ENCODE measurements at regions not wholly inside any gene's neighbourhood (a gene's known extent, or its start where the extent isn't known, plus 50 kb on each side); places are given as distances from the start of the nearest gene placed in this dataset.

GRCh38 chr9:107431461-107431860, 58.1 kb downstream of the KLF4 start:
- Mint-ChIP-seq H3K4me3 (no peak overlapping the region), H3K9me3 (peaks cover 0 to 2% (median 0%) of the 10 kb centered on the region in 3 donors), H3K27me3 (peaks cover 5% of the 10 kb centered on the region), H3K36me3 (no peaks in the 10 kb centered on the region), H3K4me1 (no peaks in the 10 kb centered on the region), H3K27ac (no peak overlapping the region)

GRCh38 chr9:107430071-107430470, 59.5 kb downstream of the KLF4 start:
- no peaks in the 10 kb centered on the region for H3K36me3 Mint-ChIP-seq
- H3K9me3 Mint-ChIP-seq: peaks cover 0 to 2% (median 0%) of the 10 kb centered on the region in 3 donors
- H3K4me3 Mint-ChIP-seq: no peak overlapping the region
- no peak overlapping the region for H3K27ac Mint-ChIP-seq
- H3K4me1 Mint-ChIP-seq: peaks cover 0 to 4% (median 1%) of the 10 kb centered on the region in 3 donors
- H3K27me3 Mint-ChIP-seq: peaks cover 11% of the 10 kb centered on the region

- no peaks in the 10 kb centered on the region for H3K36me3 Mint-ChIP-seq
Measured at GRCh38 chr9:107426126-107426525, 63.4 kb downstream of the KLF4 start.

DNA sequence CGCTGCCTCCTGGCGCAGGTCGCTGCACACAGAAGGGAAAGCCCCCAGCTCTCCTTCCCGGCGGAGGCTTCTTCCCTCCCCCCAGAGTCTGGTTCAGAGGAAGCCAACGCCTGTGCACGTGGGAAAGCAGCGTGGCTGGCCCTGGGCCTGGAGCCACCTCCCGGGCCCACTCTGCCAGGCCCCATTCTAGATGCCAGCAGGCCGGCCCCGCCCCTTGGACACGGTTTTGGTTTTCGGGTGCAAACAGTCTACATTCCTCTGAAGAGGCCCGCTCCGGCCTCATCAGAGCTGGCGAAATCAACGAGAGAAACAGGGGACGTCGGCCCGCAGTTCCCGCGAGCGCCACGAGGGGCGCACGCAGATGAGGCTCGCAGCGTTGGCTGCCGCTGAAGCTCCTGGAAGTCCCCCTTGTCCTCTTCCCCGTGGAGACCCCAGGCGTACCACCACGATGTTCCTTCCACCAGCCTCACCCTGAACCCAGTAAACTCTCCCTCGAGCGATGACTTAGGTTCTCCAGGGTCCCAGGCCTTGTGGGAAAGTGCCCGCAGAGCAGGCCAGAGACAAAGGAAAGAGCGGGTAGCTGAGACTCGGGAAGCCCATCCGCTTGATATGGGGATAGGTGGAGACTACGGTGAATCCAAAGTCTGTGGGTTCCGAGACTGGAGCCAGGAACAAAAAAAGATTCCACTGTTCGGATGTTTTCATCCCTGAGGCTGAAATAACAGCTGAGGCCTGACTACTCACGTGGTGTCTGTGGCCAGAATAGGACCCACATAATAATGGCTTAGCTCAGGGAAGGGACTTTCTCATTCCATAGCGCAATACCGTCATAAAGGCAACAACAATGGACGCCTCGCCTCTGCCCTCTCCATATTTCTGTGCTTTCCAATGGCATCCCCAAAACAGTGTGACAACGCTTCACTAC, 64.2 kb downstream of the KLF4 start:
- Mint-ChIP-seq H3K36me3 (no peaks in the 10 kb centered on the region), H3K4me3 (peak overlapping the region in 2 of 4 donors; percentile 8 to 60), H3K4me1 (peaks cover 0 to 6% (median 3%) of the 10 kb centered on the region in 3 donors), H3K27me3 (peaks cover 12% of the 10 kb centered on the region), H3K9me3 (peaks cover 0 to 3% (median 0%) of the 10 kb centered on the region in 3 donors), H3K27ac (no peak overlapping the region)

More at GRCh38 chr9:107426126-107426525, 63.4 kb downstream of the KLF4 start:
- H3K9me3 Mint-ChIP-seq: peaks cover 0 to 3% (median 0%) of the 10 kb centered on the region in 3 donors
- no peak overlapping the region for H3K27ac Mint-ChIP-seq
- peaks cover 0 to 6% (median 3%) of the 10 kb centered on the region in 3 donors for H3K4me1 Mint-ChIP-seq
- peaks cover 15% of the 10 kb centered on the region for H3K27me3 Mint-ChIP-seq
- no peak overlapping the region for H3K4me3 Mint-ChIP-seq

GRCh38 chr9:107423540-107423939, 66.0 kb downstream of the KLF4 start:
- no peak overlapping the region for H3K27ac Mint-ChIP-seq
- H3K4me1 Mint-ChIP-seq: peaks cover 0 to 6% (median 3%) of the 10 kb centered on the region in 3 donors
- H3K36me3 Mint-ChIP-seq: no peaks in the 10 kb centered on the region
- peaks cover 15% of the 10 kb centered on the region for H3K27me3 Mint-ChIP-seq
- H3K9me3 Mint-ChIP-seq: peaks cover 0 to 3% (median 0%) of the 10 kb centered on the region in 3 donors
- peak overlapping the region in 1 of 4 donors; percentile 39 for H3K4me3 Mint-ChIP-seq

- Mint-ChIP-seq H3K27ac (no peak overlapping the region), H3K4me3 (no peak overlapping the region), H3K9me3 (peaks cover 0 to 3% (median 0%) of the 10 kb centered on the region in 3 donors), H3K4me1 (peaks cover 0 to 6% (median 3%) of the 10 kb centered on the region in 3 donors), H3K36me3 (no peaks in the 10 kb centered on the region), H3K27me3 (peaks cover 15% of the 10 kb centered on the region)
Measured at GRCh38 chr9:107422189-107423185, 67.1 kb downstream of the KLF4 start.

DNA sequence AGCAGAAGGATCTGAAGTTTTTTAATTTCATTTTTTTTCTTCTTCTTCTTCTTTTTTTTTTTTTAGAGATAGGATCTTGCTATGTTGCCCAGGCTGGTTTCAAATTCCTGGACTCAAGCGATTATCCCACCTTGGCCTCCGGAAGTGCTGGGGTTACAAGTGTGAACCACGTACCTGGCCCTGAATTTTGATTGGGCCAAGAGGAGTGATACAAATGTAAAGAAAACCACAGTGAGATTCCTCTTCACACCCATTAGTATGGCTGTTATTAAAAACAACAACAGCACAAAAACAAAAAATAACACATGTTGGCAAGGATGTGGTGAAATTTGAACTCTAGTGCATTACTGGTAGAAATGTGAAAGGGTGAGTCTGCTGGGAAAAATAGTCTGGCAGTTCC, 79.1 kb downstream of the KLF4 start:
- H3K4me3 Mint-ChIP-seq: no peak overlapping the region
- H3K36me3 Mint-ChIP-seq: no peaks in the 10 kb centered on the region
- H3K27me3 Mint-ChIP-seq: peaks cover 11% of the 10 kb centered on the region
- H3K9me3 Mint-ChIP-seq: peaks cover 0 to 3% (median 2%) of the 10 kb centered on the region in 3 donors
- H3K4me1 Mint-ChIP-seq: no peaks in the 10 kb centered on the region
- H3K27ac Mint-ChIP-seq: no peak overlapping the region

GRCh38 chr9:107409581-107410389, 79.8 kb downstream of the KLF4 start:
- Mint-ChIP-seq H3K36me3 (no peaks in the 10 kb centered on the region), H3K27ac (no peak overlapping the region), H3K4me3 (no peak overlapping the region), H3K9me3 (peaks cover 0 to 3% (median 2%) of the 10 kb centered on the region in 3 donors), H3K4me1 (no peaks in the 10 kb centered on the region), H3K27me3 (peaks cover 11% of the 10 kb centered on the region)

GRCh38 chr9:107407675-107408074, 81.9 kb downstream of the KLF4 start:
- H3K36me3 Mint-ChIP-seq: no peaks in the 10 kb centered on the region
- peaks cover 0 to 3% (median 2%) of the 10 kb centered on the region in 3 donors for H3K9me3 Mint-ChIP-seq
- H3K27ac Mint-ChIP-seq: no peak overlapping the region
- peaks cover 4% of the 10 kb centered on the region for H3K27me3 Mint-ChIP-seq
- H3K4me3 Mint-ChIP-seq: no peak overlapping the region
- no peaks in the 10 kb centered on the region for H3K4me1 Mint-ChIP-seq

DNA sequence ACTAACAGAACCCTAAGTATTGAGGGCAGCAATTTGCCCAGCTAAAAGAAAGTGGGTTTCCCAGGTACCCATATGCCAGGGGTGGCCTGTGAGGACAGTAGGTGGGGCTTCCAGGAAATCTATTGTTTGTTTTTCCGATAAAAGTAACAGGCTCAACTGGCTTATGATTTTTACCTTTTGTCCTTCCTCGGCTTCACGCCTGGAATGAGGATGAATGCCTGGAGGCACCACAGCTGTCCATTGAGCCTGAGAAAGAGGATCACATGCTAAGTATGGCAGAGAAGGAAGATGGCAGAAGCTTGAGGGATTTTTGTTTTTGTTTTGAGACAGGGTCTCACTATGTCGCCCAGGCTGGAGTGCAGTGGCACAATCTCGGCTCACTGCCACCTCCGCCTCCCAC, 84.1 kb downstream of the KLF4 start:
- Mint-ChIP-seq H3K9me3 (no peaks in the 10 kb centered on the region), H3K27me3 (peaks cover 5% of the 10 kb centered on the region), H3K36me3 (no peaks in the 10 kb centered on the region), H3K4me1 (no peaks in the 10 kb centered on the region), H3K4me3 (no peak overlapping the region), H3K27ac (no peak overlapping the region)

- H3K27me3 Mint-ChIP-seq: peaks cover 3% of the 10 kb centered on the region
- no peaks in the 10 kb centered on the region for H3K9me3 Mint-ChIP-seq
- H3K36me3 Mint-ChIP-seq: no peaks in the 10 kb centered on the region
- H3K4me3 Mint-ChIP-seq: no peak overlapping the region
- no peaks in the 10 kb centered on the region for H3K4me1 Mint-ChIP-seq
- no peak overlapping the region for H3K27ac Mint-ChIP-seq
Measured at GRCh38 chr9:107404736-107405135, 84.8 kb downstream of the KLF4 start.

- Mint-ChIP-seq H3K4me3 (no peak overlapping the region), H3K27me3 (peaks cover 3% of the 10 kb centered on the region), H3K27ac (no peak overlapping the region)
Measured at GRCh38 chr9:107404161-107404560, 85.4 kb downstream of the KLF4 start.

DNA sequence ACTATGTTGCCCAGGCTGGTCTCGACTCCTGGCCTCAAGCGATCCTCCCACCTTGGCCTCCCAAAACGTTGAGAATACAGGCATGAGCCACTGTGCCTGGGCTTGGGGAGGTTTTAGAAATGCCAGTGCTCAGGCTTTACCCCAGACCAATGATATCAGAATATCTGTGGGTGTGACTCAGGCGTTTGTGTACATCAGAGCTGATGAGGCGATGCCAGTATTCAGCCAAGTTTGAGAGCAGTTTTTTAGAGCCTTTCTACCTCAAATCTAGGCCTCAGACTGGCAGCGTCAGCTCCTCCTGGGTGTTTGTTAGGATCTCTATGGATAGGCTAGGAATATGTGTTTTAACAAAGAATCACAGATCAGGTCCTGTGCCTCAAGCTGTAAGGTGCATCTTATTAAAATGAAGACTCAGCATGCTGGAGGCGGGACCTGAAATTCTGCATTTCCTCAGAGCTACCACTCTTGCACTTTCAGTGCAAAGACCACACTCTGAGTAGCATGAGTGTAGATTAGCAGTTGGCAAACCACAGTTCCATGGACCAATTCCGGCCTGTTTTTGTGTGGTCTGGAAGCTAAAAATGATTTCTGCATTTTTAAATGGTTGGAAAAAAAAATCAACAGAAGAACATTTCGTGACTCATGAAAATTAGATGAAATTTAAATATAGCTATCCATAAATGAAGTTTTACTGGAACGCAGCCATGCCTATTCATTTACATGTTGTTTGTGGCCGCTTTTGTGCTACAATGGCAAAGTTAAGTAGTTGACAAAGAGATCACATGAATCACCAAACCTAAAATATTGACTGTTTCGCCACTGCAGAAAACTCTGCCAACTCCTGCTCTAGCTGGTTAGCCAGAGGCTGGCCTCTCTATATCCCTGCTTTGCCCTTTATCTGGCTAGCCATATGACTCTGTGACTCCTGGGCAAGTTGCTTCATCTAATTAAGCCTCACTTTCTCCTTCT, 92.2 kb downstream of the KLF4 start:
- H3K27me3 Mint-ChIP-seq: peaks cover 8% of the 10 kb centered on the region
- H3K36me3 Mint-ChIP-seq: no peaks in the 10 kb centered on the region
- H3K27ac Mint-ChIP-seq: no peak overlapping the region
- H3K4me1 Mint-ChIP-seq: no peaks in the 10 kb centered on the region
- peaks cover 0 to 4% (median 0%) of the 10 kb centered on the region in 3 donors for H3K9me3 Mint-ChIP-seq
- no peak overlapping the region for H3K4me3 Mint-ChIP-seq

More at GRCh38 chr9:107404161-107404560, 85.4 kb downstream of the KLF4 start:
- Mint-ChIP-seq H3K4me1 (no peaks in the 10 kb centered on the region), H3K9me3 (no peaks in the 10 kb centered on the region), H3K36me3 (no peaks in the 10 kb centered on the region)

All from IgD-negative memory B cell (primary cell).